Karpas-422 (cell line): ENCODE measurements at regions not wholly inside any gene's neighbourhood (a gene's known extent, or its start where the extent isn't known, plus 50 kb on each side); places are given as distances from the start of the nearest gene placed in this dataset.

Source experiments
- DNase-seq: peaks from one replicate; pipeline ENCODE4 v3.0.0-alpha.2; 2015
- H2AFZ ChIP-seq: fragments of 200-600 bp; sonication (generic); 2 replicates; pipeline ENCODE4 v1.6.1; 2014; ENCODE audit warnings: antibody characterized with exemption, low read length, mixed read lengths
- H3K27ac ChIP-seq: fragments of 200-600 bp; sonication (generic); 2 replicates; pipeline ENCODE4 v1.5.1; 2014; ENCODE audit warnings: mild to moderate bottlenecking, low read length, moderate library complexity
- H3K27me3 ChIP-seq: fragments of 200-600 bp; sonication (generic); 2 replicates; pipeline ENCODE4 v1.6.1; 2014; ENCODE audit warnings: low read length, mixed read lengths
- H3K36me3 ChIP-seq: fragments of 200-600 bp; sonication (generic); 2 replicates; pipeline ENCODE4 v1.6.1; 2014; ENCODE audit warnings: low read length, mixed read lengths; ENCODE audit not compliant: insufficient read depth
- H3K4me1 ChIP-seq: fragments of 200-600 bp; sonication (generic); 2 replicates; pipeline ENCODE4 v1.6.1; 2014; ENCODE audit warnings: mild to moderate bottlenecking, low read length, mixed read lengths
- H3K4me2 ChIP-seq: fragments of 200-600 bp; sonication (generic); 2 replicates; pipeline ENCODE4 v1.6.1; 2014; ENCODE audit warnings: low read length, low read depth, mild to moderate bottlenecking; ENCODE audit not compliant: poor library complexity, severe bottlenecking
- H3K4me3 ChIP-seq: fragments of 200-600 bp; sonication (generic); 2 replicates; pipeline ENCODE4 v1.5.1; 2014; ENCODE audit warnings: mild to moderate bottlenecking, antibody characterized with exemption, low read length, mixed read lengths
- H3K79me2 ChIP-seq: fragments of 200-600 bp; sonication (generic); 2 replicates; pipeline ENCODE4 v1.6.1; 2014; ENCODE audit warnings: mild to moderate bottlenecking, low read length, mixed read lengths
- H3K9ac ChIP-seq: fragments of 200-600 bp; sonication (generic); 2 replicates; pipeline ENCODE4 v1.6.0; 2014; ENCODE audit warnings: low read length
- H3K9me2 ChIP-seq: fragments of 200-600 bp; sonication (generic), shearing (Covaris generic); replicated peaks from 2 replicates; pipeline ENCODE4 v1.6.0; 2014; ENCODE audit warnings: mild to moderate bottlenecking, low read length, moderate library complexity; ENCODE audit not compliant: insufficient read depth
- H3K9me3 ChIP-seq: fragments of 300-700, 200-600 bp; sonication (generic); 2 replicates; pipeline ENCODE4 v1.6.1; 2014; ENCODE audit warnings: low read length, mixed read lengths
- H4K20me1 ChIP-seq: fragments of 200-600 bp; sonication (generic); 2 replicates; pipeline ENCODE4 v1.6.1; 2014; ENCODE audit warnings: mild to moderate bottlenecking, antibody characterized with exemption, low read length, low read depth; ENCODE audit not compliant: insufficient read depth

DNA sequence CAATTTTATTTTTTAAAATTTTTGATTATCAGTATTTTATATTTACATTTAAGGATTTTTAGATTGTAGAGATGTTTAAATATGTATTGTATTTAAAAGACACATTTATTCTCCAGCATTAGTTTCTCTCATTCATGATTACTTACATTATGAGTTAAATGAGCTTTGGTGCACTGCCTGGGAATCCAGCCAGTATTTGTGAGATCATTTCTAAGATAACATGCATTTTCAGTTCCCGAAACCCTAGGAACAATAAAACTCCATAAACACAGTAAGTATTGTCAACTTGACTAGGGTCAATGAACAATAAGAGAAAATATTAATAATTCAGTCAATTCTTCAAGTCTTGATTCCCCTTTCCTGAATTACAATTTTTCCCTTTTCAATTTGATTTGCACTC, 403.3 kb downstream of the PLK2 start:
- Histone ChIP-seq H3K27me3 (no peaks in the 10 kb centered on the region), H3K4me3 (no peak overlapping the region), H3K36me3 (no peaks in the 10 kb centered on the region), H3K4me1 (no peaks in the 10 kb centered on the region), H3K79me2 (no peaks in the 10 kb centered on the region), H3K9me2 (no peaks in the 10 kb centered on the region; the same call in 1 of the 2 replicates), H3K9ac (no peak overlapping the region), H3K4me2 (no peak overlapping the region), H2AFZ (no peak overlapping the region), H3K27ac (no peak overlapping the region), H4K20me1 (no peaks in the 10 kb centered on the region), H3K9me3 (no peaks in the 10 kb centered on the region)
- no peak for DNase-seq

DNA sequence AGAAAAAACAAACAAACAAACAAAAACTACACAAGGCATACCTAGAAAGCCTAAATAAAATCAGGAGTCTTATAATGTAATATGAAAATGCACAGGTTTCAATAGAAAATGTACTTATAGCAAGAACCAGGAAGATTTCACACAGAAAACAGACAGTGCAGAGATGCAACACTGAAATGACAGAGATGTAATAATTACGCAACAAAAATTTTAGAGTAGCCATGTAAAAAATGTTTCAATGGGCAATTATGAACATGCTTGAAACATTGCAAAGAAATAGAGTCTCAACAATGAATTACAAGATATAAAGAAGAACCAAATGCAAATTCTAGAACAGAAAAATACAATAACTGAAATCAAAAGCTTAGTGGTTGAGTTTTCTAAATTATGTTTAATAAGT, 405.9 kb downstream of the PLK2 start:
- Histone ChIP-seq H3K79me2 (no peaks in the 10 kb centered on the region), H3K9me2 (no peaks in the 10 kb centered on the region; the same call in 1 of the 2 replicates), H3K27me3 (no peaks in the 10 kb centered on the region), H3K4me1 (no peaks in the 10 kb centered on the region), H3K36me3 (no peaks in the 10 kb centered on the region), H3K9me3 (no peaks in the 10 kb centered on the region), H2AFZ (no peak overlapping the region), H4K20me1 (no peaks in the 10 kb centered on the region), H3K27ac (no peak overlapping the region), H3K4me3 (no peak overlapping the region), H3K9ac (no peak overlapping the region), H3K4me2 (no peak overlapping the region)
- DNase-seq: no peak

DNA sequence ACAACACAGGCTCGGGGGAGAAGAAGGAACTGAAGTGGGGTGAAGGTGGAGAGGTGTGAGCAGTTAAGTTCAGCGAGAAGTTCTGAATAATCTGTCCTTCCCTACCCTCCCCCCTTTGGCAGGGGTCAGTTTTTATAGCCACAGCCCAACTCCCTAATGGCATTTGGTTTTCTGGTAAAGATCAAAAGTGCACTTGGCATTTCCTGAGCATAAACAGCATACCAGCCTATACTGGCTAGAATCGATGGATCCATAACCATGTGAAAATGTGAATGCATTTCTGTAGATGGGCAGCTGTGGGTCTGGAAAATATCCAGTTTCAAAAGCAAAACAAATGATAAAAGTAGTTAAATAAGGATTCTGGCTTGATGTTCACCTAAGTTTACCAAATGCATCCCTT, 410.9 kb downstream of the PLK2 start:
- Histone ChIP-seq H2AFZ (no peak overlapping the region), H4K20me1 (no peaks in the 10 kb centered on the region), H3K4me1 (no peaks in the 10 kb centered on the region), H3K9me2 (no peaks in the 10 kb centered on the region), H3K27ac (no peak overlapping the region), H3K4me2 (no peak overlapping the region), H3K9me3 (no peaks in the 10 kb centered on the region), H3K9ac (no peak overlapping the region), H3K4me3 (no peak overlapping the region), H3K27me3 (no peaks in the 10 kb centered on the region), H3K36me3 (no peaks in the 10 kb centered on the region), H3K79me2 (no peaks in the 10 kb centered on the region)
- DNase-seq: no peak

DNA sequence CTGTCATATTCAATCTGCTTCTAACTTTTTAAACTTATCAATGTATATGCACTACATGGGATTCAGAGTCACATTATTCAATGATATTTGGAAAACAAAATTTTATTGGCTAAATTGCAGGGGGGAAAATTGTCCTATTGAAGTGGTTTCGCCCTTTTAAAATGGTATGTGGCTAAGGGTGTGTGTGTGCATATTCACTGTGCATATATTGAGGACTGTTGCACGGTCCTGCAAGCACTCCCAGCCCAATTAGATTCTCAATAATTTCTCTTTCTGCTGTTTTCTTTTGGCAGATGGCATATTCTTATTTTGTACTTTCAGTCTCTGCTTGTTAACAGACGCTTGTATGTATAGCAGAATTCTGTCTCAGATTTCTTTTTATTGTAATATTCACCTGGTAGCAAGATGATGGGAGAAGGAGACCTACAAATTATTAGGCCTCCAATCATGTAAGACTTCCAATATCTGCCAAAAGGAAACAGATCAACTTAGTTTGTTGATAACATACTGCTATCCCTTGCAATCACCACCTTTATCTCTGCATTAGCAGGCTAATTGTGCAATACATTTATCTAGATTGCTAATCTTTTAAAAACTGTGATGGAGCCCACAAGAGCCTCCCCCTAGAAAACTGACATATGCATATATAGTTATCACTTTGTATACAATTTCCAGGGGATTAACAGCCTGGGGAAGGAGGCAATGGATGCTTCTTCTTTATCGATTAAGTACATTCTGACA, 411.5 kb downstream of the PLK2 start:
- Histone ChIP-seq H4K20me1 (no peaks in the 10 kb centered on the region), H3K79me2 (no peaks in the 10 kb centered on the region), H3K9me3 (no peaks in the 10 kb centered on the region), H3K9me2 (no peaks in the 10 kb centered on the region), H3K36me3 (no peaks in the 10 kb centered on the region), H2AFZ (no peak overlapping the region), H3K27ac (no peak overlapping the region), H3K4me2 (no peak overlapping the region), H3K4me3 (no peak overlapping the region), H3K4me1 (no peaks in the 10 kb centered on the region), H3K9ac (no peak overlapping the region), H3K27me3 (no peaks in the 10 kb centered on the region)
- DNase-seq: no peak

DNA sequence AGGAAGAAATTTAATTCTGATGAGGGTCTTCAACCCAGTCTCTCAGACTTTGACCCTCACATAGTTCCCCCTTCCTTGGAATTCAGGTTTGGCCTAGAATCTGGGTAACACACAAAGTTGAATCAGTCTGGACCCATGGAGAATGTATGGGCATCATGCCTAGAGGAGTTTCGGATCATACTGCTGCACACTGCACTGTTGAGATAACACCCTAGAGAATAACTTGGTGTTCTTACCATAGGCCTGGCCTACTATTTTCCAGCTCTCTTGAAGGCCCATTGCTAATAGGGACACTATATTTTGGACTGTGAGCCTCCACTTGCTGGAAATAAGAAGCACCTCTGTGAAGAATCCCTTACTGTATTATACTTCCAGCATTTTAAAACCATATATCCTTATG, 413.5 kb downstream of the PLK2 start:
- no peaks in the 10 kb centered on the region for H3K36me3 ChIP-seq
- no peak overlapping the region for H3K9ac ChIP-seq
- H2AFZ ChIP-seq: no peak overlapping the region
- H3K4me3 ChIP-seq: no peak overlapping the region
- H3K79me2 ChIP-seq: no peaks in the 10 kb centered on the region
- no peak overlapping the region for H3K27ac ChIP-seq
- H3K27me3 ChIP-seq: no peaks in the 10 kb centered on the region
- H3K9me3 ChIP-seq: no peaks in the 10 kb centered on the region
- H3K4me1 ChIP-seq: no peaks in the 10 kb centered on the region
- H3K4me2 ChIP-seq: no peak overlapping the region
- no peaks in the 10 kb centered on the region for H3K9me2 ChIP-seq
- no peaks in the 10 kb centered on the region for H4K20me1 ChIP-seq
- no peak for DNase-seq

DNA sequence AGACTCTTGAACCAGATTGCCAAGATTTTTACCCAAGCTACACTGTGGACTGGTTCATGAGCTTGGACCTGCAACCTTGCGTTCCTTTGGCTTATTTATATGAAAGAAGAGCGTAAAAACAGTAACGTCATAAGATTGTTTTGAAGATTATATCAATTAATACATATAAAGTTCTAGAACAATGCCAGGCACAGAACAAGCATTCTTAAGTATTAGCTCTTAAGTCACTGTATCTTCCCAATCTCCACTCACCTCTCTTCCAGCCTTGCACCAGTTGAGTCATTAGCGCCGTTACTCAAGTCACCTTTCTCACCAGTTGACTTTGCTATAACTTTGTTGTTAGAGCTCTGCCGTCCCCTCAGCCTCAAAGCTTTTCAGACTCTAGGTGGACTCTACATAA, 415.7 kb downstream of the PLK2 start:
- Histone ChIP-seq H3K9ac (no peak overlapping the region), H3K79me2 (no peaks in the 10 kb centered on the region)
- DNase-seq: no peak

DNA sequence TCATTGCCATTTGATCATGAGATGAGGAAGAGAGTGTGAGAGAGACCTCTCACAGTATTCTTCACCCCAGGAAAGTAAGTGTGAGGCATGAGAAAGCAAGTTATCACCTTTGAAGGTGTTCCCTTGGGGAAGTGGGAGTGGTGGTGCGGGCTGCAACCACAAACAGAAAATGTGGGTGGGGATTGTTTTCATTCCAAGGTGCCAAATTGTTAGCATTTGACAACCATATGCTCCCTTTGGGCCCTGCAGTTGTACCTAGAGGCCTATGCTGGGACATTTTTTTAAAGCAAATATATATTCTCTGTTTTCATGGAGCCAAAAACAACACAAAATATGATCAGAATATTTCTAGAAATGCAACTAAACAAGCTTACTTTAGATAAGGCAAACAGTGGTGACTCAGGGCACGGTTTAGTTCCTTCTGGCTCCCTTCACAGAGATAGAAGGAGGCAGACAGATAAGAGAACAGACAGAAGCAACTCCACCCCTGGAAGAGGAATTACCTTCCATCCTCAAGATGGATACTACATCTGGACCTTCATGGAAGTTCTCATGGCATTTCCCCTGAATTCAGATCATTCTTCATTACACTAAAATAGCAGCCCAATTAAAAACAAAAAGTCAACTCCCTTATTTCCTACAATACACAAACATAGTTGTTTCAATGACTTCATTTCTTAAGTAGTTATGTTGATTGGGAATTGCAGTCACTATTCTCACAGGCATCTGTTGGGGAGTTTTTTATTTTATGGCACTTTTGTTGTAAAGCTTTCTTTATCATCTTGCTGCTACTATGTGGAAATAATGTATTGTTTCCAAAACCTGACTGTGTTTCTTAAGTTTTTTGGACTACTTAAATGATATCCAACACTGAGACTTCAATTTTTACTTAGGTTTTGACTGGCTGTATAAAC, 416.6 kb downstream of the PLK2 start:
- Histone ChIP-seq H4K20me1 (no peaks in the 10 kb centered on the region), H3K79me2 (no peaks in the 10 kb centered on the region), H3K4me2 (no peak overlapping the region), H2AFZ (no peak overlapping the region), H3K4me3 (no peak overlapping the region), H3K9me2 (no peaks in the 10 kb centered on the region), H3K9me3 (no peaks in the 10 kb centered on the region), H3K36me3 (no peaks in the 10 kb centered on the region), H3K27ac (no peak overlapping the region), H3K9ac (no peak overlapping the region), H3K27me3 (no peaks in the 10 kb centered on the region), H3K4me1 (no peaks in the 10 kb centered on the region)
- DNase-seq: no peak

More for the DNA sequence above, 415.7 kb downstream of the PLK2 start:
- Histone ChIP-seq H2AFZ (no peak overlapping the region), H3K27me3 (no peaks in the 10 kb centered on the region), H3K36me3 (no peaks in the 10 kb centered on the region), H3K4me3 (no peak overlapping the region), H3K9me2 (no peaks in the 10 kb centered on the region), H3K4me2 (no peak overlapping the region), H4K20me1 (no peaks in the 10 kb centered on the region), H3K27ac (no peak overlapping the region), H3K9me3 (no peaks in the 10 kb centered on the region), H3K4me1 (no peaks in the 10 kb centered on the region)

DNA sequence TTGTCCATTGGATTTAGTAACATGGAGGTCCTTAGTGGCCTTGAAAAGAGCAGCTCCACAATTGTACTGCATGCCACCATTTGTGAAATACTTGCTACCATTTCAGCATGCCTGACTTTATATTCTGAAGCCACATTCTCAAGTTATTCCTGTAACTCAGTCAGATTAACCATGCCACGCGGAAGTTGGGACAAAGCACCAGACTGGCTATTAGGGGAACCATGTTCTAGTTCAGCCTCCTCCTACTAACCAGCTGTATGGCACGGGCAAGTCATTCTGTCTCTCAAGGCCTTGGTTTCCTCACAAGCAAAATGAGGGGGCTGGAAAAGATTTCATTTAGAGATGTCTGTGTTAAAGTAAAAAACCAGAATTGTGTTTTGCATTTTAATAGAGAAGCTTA, 418.0 kb downstream of the PLK2 start:
- Histone ChIP-seq H3K79me2 (no peaks in the 10 kb centered on the region), H3K27ac (no peak overlapping the region), H3K4me2 (no peak overlapping the region), H3K36me3 (no peaks in the 10 kb centered on the region), H3K9ac (no peak overlapping the region), H3K9me3 (no peaks in the 10 kb centered on the region), H3K4me3 (no peak overlapping the region), H3K27me3 (no peaks in the 10 kb centered on the region), H3K4me1 (no peaks in the 10 kb centered on the region), H3K9me2 (no peaks in the 10 kb centered on the region), H2AFZ (no peak overlapping the region), H4K20me1 (no peaks in the 10 kb centered on the region)
- DNase-seq: no peak
